ENCODE measurements at regions not wholly inside any gene's neighbourhood (a gene's known extent, or its start where the extent isn't known, plus 50 kb on each side); places are given as distances from the start of the nearest gene placed in this dataset.

DNA sequence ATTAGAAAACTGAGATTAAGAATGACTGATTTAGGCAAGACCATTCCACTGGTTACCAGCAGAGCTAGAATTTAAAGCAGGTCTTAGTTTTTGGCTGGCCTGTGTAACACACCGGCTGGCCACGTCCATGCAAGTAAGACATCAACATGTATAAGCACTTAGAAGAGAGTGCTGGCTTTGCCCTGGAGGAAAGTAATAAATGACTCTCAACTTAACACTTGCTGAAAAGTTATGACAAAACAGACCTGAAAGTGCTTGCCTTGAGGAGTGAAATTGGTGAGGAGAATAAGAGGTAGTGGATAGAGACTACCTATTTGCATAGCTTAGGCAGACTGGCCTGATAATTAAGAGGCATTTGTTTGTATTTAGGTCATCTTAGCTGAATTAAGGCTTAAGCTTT lies 165.7 kb upstream of the KCNJ3 start (continued):
- TF ChIP-seq, protein P1, sequence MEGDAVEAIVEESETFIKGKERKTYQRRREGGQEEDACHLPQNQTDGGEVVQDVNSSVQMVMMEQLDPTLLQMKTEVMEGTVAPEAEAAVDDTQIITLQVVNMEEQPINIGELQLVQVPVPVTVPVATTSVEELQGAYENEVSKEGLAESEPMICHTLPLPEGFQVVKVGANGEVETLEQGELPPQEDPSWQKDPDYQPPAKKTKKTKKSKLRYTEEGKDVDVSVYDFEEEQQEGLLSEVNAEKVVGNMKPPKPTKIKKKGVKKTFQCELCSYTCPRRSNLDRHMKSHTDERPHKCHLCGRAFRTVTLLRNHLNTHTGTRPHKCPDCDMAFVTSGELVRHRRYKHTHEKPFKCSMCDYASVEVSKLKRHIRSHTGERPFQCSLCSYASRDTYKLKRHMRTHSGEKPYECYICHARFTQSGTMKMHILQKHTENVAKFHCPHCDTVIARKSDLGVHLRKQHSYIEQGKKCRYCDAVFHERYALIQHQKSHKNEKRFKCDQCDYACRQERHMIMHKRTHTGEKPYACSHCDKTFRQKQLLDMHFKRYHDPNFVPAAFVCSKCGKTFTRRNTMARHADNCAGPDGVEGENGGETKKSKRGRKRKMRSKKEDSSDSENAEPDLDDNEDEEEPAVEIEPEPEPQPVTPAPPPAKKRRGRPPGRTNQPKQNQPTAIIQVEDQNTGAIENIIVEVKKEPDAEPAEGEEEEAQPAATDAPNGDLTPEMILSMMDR (conservative IDR thresholded peaks at IDR 0.05; ENCODE audit: low read depth in 2 of 2) = no peak

DNA sequence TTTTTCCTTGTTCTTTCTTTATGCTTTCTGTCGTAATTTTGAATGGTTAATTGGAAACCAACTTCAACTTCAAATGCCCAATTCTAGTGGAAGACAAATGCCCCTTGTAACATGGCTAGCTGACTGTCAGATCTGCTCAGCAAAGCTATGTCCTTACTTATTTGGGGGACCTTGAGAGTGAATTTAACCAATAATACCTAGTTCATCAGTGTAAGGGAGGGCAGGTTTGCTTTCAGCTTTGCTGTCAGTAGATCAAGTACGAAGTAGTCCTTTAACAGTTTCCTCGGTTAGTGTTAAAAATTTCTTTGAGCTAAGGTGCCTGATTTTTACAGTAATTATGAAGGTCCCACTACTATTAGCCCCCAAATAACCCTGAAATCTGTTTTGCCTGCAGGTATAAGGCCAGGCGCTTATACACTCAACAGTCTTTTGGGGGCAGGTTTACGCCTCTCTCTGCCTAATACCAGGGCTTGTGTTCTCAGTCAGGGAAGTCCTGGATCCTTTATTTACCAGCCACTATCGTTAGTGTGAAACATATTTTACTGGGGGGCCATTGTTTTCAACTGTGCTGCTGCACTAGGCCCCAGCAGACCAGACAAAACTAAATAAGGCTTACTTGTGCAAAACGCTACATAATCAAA lies 165.1 kb upstream of the KCNJ3 start:
- no peaks in the 10 kb centered on the region for H3K27me3 ChIP-seq (ENCODE audit: insufficient read depth)
- peak overlapping the region; percentile 7; the same call in 1 of the 2 replicates for H3K27ac Mint-ChIP-seq
- ATAC-seq (peak; percentile 92), DNase-seq (ENCODE audit: low spot score) (peak; percentile 33)
- H3K4me1 ChIP-seq (ENCODE audit: insufficient read depth) = peaks cover 11% of the 10 kb centered on the region; the same call in 1 of the 2 replicates
- peak overlapping the region; percentile 87 for H2AFZ ChIP-seq
- peaks cover 14% of the 10 kb centered on the region for H3K4me1 Mint-ChIP-seq
- no peak overlapping the region for H3K4me2 ChIP-seq
- no peaks in the 10 kb centered on the region for H3K79me2 ChIP-seq (replicated peaks; ENCODE audit: insufficient read depth)
- no peaks in the 10 kb centered on the region for H3K9me3 Mint-ChIP-seq
- H3K4me3 Mint-ChIP-seq = no peak overlapping the region
- no peaks in the 10 kb centered on the region for H3F3A ChIP-seq (replicated peaks; ENCODE audit: low read depth)
- no peaks in the 10 kb centered on the region for H4K20me1 ChIP-seq (replicated peaks; ENCODE audit: insufficient read depth)
- H3K27me3 Mint-ChIP-seq (ENCODE audit: insufficient read depth, low read depth, poor library complexity) = no peaks in the 10 kb centered on the region
- H3K27ac ChIP-seq (ENCODE audit: low read depth) = no peak overlapping the region
- H3K36me3 Mint-ChIP-seq (ENCODE audit: low read depth) = no peaks in the 10 kb centered on the region
- no peak overlapping the region for H3K4me3 ChIP-seq
- no peaks in the 10 kb centered on the region for H3K36me3 ChIP-seq (ENCODE audit: insufficient read depth)
- TF ChIP-seq, protein P1 (conservative IDR thresholded peaks at IDR 0.05; ENCODE audit: low read depth in 2 of 2) = peak in 1 of 2 experiments; percentile 50; a peak in 2 of 4 replicates
- no peak for TF ChIP-seq JUNB (IDR thresholded peaks at IDR 0.05; ENCODE audit: unreplicated experiment)
- TF ChIP-seq EZH2 (IDR thresholded peaks at IDR 0.05; ENCODE audit: low read depth, unreplicated experiment) = no peak
- H3K9me2 ChIP-seq (ENCODE audit: insufficient read depth) = no peaks in the 10 kb centered on the region

DNA sequence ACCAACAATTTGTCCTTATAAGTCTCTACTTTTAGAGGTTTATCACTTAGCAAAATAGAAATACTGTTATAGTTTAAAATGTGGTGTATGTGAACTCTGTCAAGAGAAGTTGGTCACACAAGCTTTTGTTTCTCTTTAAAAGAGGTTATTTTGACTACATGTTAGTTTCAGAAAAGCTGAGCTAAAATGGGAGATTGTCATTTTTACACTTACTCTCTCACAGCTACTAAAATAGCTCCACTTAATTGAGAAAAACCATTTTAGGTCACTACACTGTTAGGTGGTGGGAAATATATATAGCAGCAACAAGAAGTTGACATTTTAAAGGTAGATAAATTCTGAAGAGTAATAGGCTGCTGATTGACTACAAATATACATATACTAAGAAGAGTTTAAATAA lies 161.5 kb upstream of the KCNJ3 start:
- H3K4me3 Mint-ChIP-seq = no peak overlapping the region
- Histone ChIP-seq H3K27ac (ENCODE audit: low read depth) (no peak overlapping the region), H3K4me3 (no peak overlapping the region), H3K9me2 (ENCODE audit: insufficient read depth) (no peaks in the 10 kb centered on the region), H4K20me1 (replicated peaks; ENCODE audit: insufficient read depth) (no peaks in the 10 kb centered on the region), H3K4me2 (no peak overlapping the region), H3F3A (replicated peaks; ENCODE audit: low read depth) (no peaks in the 10 kb centered on the region), H3K79me2 (replicated peaks; ENCODE audit: insufficient read depth) (no peaks in the 10 kb centered on the region), H3K4me1 (ENCODE audit: insufficient read depth) (peaks cover 17% of the 10 kb centered on the region), H3K27me3 (ENCODE audit: insufficient read depth) (no peaks in the 10 kb centered on the region), H3K36me3 (ENCODE audit: insufficient read depth) (no peaks in the 10 kb centered on the region), H2AFZ (no peak overlapping the region)
- H3K27ac Mint-ChIP-seq = no peak overlapping the region
- DNase-seq (ENCODE audit: low spot score) = no peak
- peaks cover 14% of the 10 kb centered on the region for H3K4me1 Mint-ChIP-seq
- ATAC-seq = no peak
- no peaks in the 10 kb centered on the region for H3K36me3 Mint-ChIP-seq (ENCODE audit: low read depth)
- no peaks in the 10 kb centered on the region for H3K9me3 Mint-ChIP-seq
- no peaks in the 10 kb centered on the region for H3K27me3 Mint-ChIP-seq (ENCODE audit: insufficient read depth, low read depth, poor library complexity)
- TF ChIP-seq CREB1 (CRISPR knock-in tag; IDR thresholded peaks at IDR 0.05; ENCODE audit: low read depth) = no peak
- TF ChIP-seq, protein P2, sequence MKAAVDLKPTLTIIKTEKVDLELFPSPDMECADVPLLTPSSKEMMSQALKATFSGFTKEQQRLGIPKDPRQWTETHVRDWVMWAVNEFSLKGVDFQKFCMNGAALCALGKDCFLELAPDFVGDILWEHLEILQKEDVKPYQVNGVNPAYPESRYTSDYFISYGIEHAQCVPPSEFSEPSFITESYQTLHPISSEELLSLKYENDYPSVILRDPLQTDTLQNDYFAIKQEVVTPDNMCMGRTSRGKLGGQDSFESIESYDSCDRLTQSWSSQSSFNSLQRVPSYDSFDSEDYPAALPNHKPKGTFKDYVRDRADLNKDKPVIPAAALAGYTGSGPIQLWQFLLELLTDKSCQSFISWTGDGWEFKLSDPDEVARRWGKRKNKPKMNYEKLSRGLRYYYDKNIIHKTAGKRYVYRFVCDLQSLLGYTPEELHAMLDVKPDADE (IDR thresholded peaks at IDR 0.05) = no peak
- no peak for TF ChIP-seq EZH2phosphoT487 (IDR thresholded peaks at IDR 0.05; ENCODE audit: unreplicated experiment)
- no peak for TF ChIP-seq NANOG (IDR thresholded peaks at IDR 0.05; ENCODE audit: borderline replicate concordance)
- TF ChIP-seq, protein P3, sequence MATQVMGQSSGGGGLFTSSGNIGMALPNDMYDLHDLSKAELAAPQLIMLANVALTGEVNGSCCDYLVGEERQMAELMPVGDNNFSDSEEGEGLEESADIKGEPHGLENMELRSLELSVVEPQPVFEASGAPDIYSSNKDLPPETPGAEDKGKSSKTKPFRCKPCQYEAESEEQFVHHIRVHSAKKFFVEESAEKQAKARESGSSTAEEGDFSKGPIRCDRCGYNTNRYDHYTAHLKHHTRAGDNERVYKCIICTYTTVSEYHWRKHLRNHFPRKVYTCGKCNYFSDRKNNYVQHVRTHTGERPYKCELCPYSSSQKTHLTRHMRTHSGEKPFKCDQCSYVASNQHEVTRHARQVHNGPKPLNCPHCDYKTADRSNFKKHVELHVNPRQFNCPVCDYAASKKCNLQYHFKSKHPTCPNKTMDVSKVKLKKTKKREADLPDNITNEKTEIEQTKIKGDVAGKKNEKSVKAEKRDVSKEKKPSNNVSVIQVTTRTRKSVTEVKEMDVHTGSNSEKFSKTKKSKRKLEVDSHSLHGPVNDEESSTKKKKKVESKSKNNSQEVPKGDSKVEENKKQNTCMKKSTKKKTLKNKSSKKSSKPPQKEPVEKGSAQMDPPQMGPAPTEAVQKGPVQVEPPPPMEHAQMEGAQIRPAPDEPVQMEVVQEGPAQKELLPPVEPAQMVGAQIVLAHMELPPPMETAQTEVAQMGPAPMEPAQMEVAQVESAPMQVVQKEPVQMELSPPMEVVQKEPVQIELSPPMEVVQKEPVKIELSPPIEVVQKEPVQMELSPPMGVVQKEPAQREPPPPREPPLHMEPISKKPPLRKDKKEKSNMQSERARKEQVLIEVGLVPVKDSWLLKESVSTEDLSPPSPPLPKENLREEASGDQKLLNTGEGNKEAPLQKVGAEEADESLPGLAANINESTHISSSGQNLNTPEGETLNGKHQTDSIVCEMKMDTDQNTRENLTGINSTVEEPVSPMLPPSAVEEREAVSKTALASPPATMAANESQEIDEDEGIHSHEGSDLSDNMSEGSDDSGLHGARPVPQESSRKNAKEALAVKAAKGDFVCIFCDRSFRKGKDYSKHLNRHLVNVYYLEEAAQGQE (IDR thresholded peaks at IDR 0.05; ENCODE audit: unreplicated experiment) = no peak
- no peak for TF ChIP-seq POLR2AphosphoS5 (IDR thresholded peaks at IDR 0.05; ENCODE audit: low read depth)
- no peak for TF ChIP-seq JUNB (IDR thresholded peaks at IDR 0.05; ENCODE audit: unreplicated experiment)
- TF ChIP-seq, protein P1 (conservative IDR thresholded peaks at IDR 0.05; ENCODE audit: low read depth in 2 of 2) = no peak
- no peak for TF ChIP-seq ZNF331 (CRISPR knock-in tag; IDR thresholded peaks at IDR 0.05; ENCODE audit: low read depth)
- TF ChIP-seq EZH2 (IDR thresholded peaks at IDR 0.05; ENCODE audit: low read depth, unreplicated experiment) = no peak
